Body of pancreas (tissue), 4 donors: ENCODE measurements at regions not wholly inside any gene's neighbourhood (a gene's known extent, or its start where the extent isn't known, plus 50 kb on each side); places are given as distances from the start of the nearest gene placed in this dataset.

Experiments
- CTCF ChIP-seq, 7 experiments: fragments of 450-650 bp in 4 of 7; fragments of 200-600 bp in 3 of 7; sonication (generic) in 3 of 7; IDR thresholded peaks; one replicate each; pipeline ENCODE4 v1.5.1; 2016 to 2019; ENCODE audit warnings: antibody characterized with exemption in 7 of 7
- POLR2A ChIP-seq, 3 donors: fragments of 450-650 bp; IDR thresholded peaks; one replicate each; pipeline ENCODE4 v1.6.1; 2016; ENCODE audit warnings: antibody characterized with exemption in 3 of 3, mild to moderate bottlenecking in 2 of 3

- TF ChIP-seq POLR2A (IDR thresholded peaks at IDR 0.05): no peak
- TF ChIP-seq CTCF (IDR thresholded peaks at IDR 0.05): no peak
Measured at GRCh38 chr15:25065876-25066275, 111.1 kb downstream of the SNRPN start.
